GM12864 (cell line): ENCODE measurements at regions not wholly inside any gene's neighbourhood (a gene's known extent, or its start where the extent isn't known, plus 50 kb on each side); places are given as distances from the start of the nearest gene placed in this dataset.

Experiments used
- DNase-seq: peaks from one replicate; pipeline ENCODE4 v3.0.0-alpha.2; 2011; ENCODE audit warnings: low read depth
- H3K4me3 ChIP-seq: 2 replicates; pipeline ENCODE4 v1.5.1; 2011; ENCODE audit warnings: mild to moderate bottlenecking, low read depth, low read length, control low read depth
- CTCF ChIP-seq: IDR thresholded peaks from 2 replicates; pipeline ENCODE4 v1.5.1; 2011; ENCODE audit warnings: low read depth, mild to moderate bottlenecking, moderate library complexity, low read length, control low read depth, inconsistent platforms; ENCODE audit errors: missing control alignments

GRCh38 chr21:16550118-16550517 lies 820.3 kb downstream of the USP25 start:
- H3K4me3 ChIP-seq, result no peak overlapping the region
- DNase-seq, result no peak
- TF ChIP-seq CTCF, result no peak

GRCh38 chr21:16550917-16551741 lies 821.3 kb downstream of the USP25 start:
- TF ChIP-seq CTCF, result no peak
- no peak overlapping the region for H3K4me3 ChIP-seq
- DNase-seq, result no peak

- no peak overlapping the region for H3K4me3 ChIP-seq
- no peak for DNase-seq
- TF ChIP-seq CTCF, result no peak
Observed at GRCh38 chr21:16552880-16553279, 823.1 kb downstream of the USP25 start.

GRCh38 chr21:16554503-16554902 lies 824.7 kb downstream of the USP25 start:
- no peak overlapping the region for H3K4me3 ChIP-seq
- DNase-seq, result no peak
- TF ChIP-seq CTCF, result no peak

GRCh38 chr21:16563116-16563515 lies 833.3 kb downstream of the USP25 start:
- DNase-seq, result no peak
- no peak for TF ChIP-seq CTCF
- H3K4me3 ChIP-seq, result no peak overlapping the region

GRCh38 chr21:16563795-16564194 lies 834.0 kb downstream of the USP25 start:
- no peak overlapping the region for H3K4me3 ChIP-seq
- no peak for DNase-seq
- no peak for TF ChIP-seq CTCF

GRCh38 chr21:16568244-16568643 lies 838.5 kb downstream of the USP25 start:
- no peak for DNase-seq
- TF ChIP-seq CTCF, result no peak
- H3K4me3 ChIP-seq, result no peak overlapping the region
